Ishikawa (cell line): ENCODE measurements at regions not wholly inside any gene's neighbourhood (a gene's known extent, or its start where the extent isn't known, plus 50 kb on each side); places are given as distances from the start of the nearest gene placed in this dataset.

Experiments used
- CEBPB ChIP-seq: IDR thresholded peaks from 2 replicates; pipeline ENCODE4 v1.6.1; 2012
- CREB1 ChIP-seq: IDR thresholded peaks from 2 replicates; pipeline ENCODE4 v1.6.1; 2012; ENCODE audit warnings: low read depth
- EGR1 ChIP-seq: IDR thresholded peaks from 2 replicates; pipeline ENCODE4 v1.6.1; 2012
- EP300 ChIP-seq: IDR thresholded peaks from 2 replicates; pipeline ENCODE4 v1.6.1; 2012; ENCODE audit warnings: borderline replicate concordance
- FOXM1 ChIP-seq: IDR thresholded peaks from 2 replicates; pipeline ENCODE4 v1.6.1; 2012; ENCODE audit warnings: low read depth, borderline replicate concordance
- NFIC ChIP-seq: IDR thresholded peaks from 2 replicates; pipeline ENCODE4 v1.6.1; 2012
- RAD21 ChIP-seq: IDR thresholded peaks from 2 replicates; pipeline ENCODE4 v1.6.1; 2012; ENCODE audit warnings: low read depth
- REST ChIP-seq: IDR thresholded peaks from 2 replicates; pipeline ENCODE4 v1.6.1; 2012; ENCODE audit warnings: low read depth, mild to moderate bottlenecking
- TAF1 ChIP-seq: IDR thresholded peaks from 2 replicates; pipeline ENCODE4 v1.6.1; 2012; ENCODE audit warnings: low read depth, mild to moderate bottlenecking
- TCF12 ChIP-seq: IDR thresholded peaks from 2 replicates; pipeline ENCODE4 v1.6.1; 2012; ENCODE audit warnings: low read depth
- TEAD4 ChIP-seq: IDR thresholded peaks from 2 replicates; pipeline ENCODE4 v1.6.1; 2012
- USF1 ChIP-seq: IDR thresholded peaks from 2 replicates; pipeline ENCODE4 v1.6.1; 2012
- YY1 ChIP-seq: IDR thresholded peaks from 2 replicates; pipeline ENCODE4 v1.6.1; 2012; ENCODE audit warnings: low read depth
- ZBTB7A ChIP-seq: IDR thresholded peaks from 2 replicates; pipeline ENCODE4 v1.6.1; 2012; ENCODE audit warnings: low read depth
- TF ChIP-seq, protein P1 (sequence below): IDR thresholded peaks from 2 replicates; pipeline ENCODE4 v1.6.1; 2012

GRCh38 chr3:83302091-83302490 is 1540.6 kb upstream of the GBE1 start:
- no peak for TF ChIP-seq EP300
- TF ChIP-seq USF1, result no peak
- TF ChIP-seq CEBPB, result no peak
- TF ChIP-seq NFIC, result no peak
- no peak for TF ChIP-seq TAF1
- no peak for TF ChIP-seq TEAD4
- TF ChIP-seq TCF12, result no peak
- TF ChIP-seq ZBTB7A, result no peak
- no peak for TF ChIP-seq CREB1
- TF ChIP-seq EGR1, result no peak
- TF ChIP-seq FOXM1, result no peak
- no peak for TF ChIP-seq YY1
- TF ChIP-seq, protein P1, sequence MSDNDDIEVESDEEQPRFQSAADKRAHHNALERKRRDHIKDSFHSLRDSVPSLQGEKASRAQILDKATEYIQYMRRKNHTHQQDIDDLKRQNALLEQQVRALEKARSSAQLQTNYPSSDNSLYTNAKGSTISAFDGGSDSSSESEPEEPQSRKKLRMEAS, result no peak
- TF ChIP-seq RAD21, result no peak
- TF ChIP-seq REST, result no peak

DNA sequence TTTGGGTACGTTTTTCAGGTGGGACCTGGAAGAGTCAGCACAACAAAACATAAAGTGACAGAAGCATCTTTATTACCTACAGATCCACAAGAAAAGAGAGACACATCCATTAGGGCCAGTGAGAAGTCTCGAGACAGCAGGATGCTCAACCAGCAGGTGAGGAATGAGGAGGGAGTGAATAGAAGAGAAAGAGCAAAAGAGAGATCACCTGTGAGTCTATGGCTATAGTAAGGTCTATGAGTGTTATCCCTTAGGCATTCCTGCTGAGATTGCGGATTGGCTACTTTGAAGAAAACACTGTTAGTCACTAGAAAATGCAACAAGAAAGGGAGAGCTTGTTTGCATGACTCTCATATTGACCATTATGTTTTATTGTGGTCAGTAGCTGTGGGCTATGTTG is 1556.2 kb upstream of the GBE1 start:
- TF ChIP-seq EGR1 (no peak), TEAD4 (no peak), CREB1 (no peak), RAD21 (no peak), USF1 (no peak), ZBTB7A (no peak), NFIC (no peak), CEBPB (no peak), FOXM1 (no peak), YY1 (no peak), REST (no peak), TCF12 (no peak), TAF1 (no peak), EP300 (no peak)
- TF ChIP-seq, protein P1, result no peak

DNA sequence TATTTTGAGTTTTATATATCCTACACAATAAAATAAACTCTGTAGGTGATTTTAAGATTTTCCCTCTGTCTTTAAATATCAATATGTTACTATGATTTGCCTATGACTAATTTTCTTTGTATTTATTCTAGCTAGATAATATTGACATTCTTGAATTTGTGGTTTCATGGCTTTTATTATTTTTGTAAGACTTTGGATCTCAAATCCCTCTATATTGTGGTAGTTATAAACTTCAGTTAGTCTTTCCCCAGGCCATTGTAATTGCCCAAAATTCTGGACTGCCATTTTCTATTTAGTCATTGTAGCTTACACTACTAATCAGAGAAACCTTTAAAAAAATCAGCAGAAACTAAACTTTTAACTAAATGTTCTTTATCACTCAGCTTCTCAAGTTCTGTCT is 1559.3 kb upstream of the GBE1 start:
- TF ChIP-seq EP300 (no peak), USF1 (no peak), EGR1 (no peak), ZBTB7A (no peak), REST (no peak), CREB1 (no peak), TAF1 (no peak), YY1 (no peak), TEAD4 (no peak), TCF12 (no peak), RAD21 (no peak), CEBPB (no peak), NFIC (no peak), FOXM1 (no peak)
- TF ChIP-seq, protein P1, result no peak

DNA sequence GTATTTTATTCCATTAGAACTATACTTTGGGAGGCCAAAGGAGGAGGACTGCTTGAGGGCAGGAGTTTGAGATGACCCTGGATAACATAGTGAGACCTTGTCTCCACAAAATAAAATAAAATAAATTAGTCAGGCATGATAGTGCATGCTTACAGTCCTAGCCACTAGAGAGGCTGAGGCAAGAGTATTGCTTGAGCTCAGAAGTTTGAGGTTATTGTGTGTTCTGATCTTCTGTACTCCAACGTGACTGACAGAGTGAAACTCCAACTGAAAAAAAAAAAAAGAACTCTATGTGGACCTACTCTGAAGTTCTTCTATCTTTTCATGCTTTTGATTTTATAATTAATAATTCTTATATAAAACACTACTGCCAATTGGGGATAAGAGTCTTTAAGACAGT is 1560.0 kb upstream of the GBE1 start:
- no peak for TF ChIP-seq RAD21
- TF ChIP-seq ZBTB7A, result no peak
- no peak for TF ChIP-seq TCF12
- TF ChIP-seq YY1, result no peak
- TF ChIP-seq FOXM1, result no peak
- no peak for TF ChIP-seq CREB1
- TF ChIP-seq USF1, result no peak
- TF ChIP-seq CEBPB, result no peak
- no peak for TF ChIP-seq TEAD4
- no peak for TF ChIP-seq EGR1
- TF ChIP-seq, protein P1, result no peak
- no peak for TF ChIP-seq REST
